GM12878 (cell line): ENCODE measurements at regions not wholly inside any gene's neighbourhood (a gene's known extent, or its start where the extent isn't known, plus 50 kb on each side); places are given as distances from the start of the nearest gene placed in this dataset.

Experiments used
- ATAC-seq: fragments of 200-7000 bp; cut with Tn5 transposase; 3 replicates; pipeline ENCODE4 v1.9.1; 2020; ENCODE audit warnings: mild to moderate bottlenecking, moderate library complexity
- BruUV-seq: library from RNA; stranded (reverse); fragments of 400-500 nt; replicated peaks from 2 replicates; lab custom pipeline; 2021; lab: Mats Ljungman, UMichigan
- CTCF ChIA-PET: fragments of 300-600 bp; sonication (Branson Sonifier 250); formaldehyde crosslinking; extraction: SDS; loops from one replicate; lab custom pipeline; 2021; ENCODE audit warnings: inconsistent platforms; lab: Yijun Ruan, JAX
- POLR2A ChIA-PET: fragments of 350-600 bp; formaldehyde crosslinking; extraction: SDS; loops from one replicate; lab custom pipeline; 2021; ENCODE audit warnings: inconsistent platforms; lab: Charles Lee
- RAD21 ChIA-PET: fragments of 300-600 bp; sonication (Branson Sonifier 250); formaldehyde crosslinking; loops from one replicate; lab custom pipeline; 2023; ENCODE audit warnings: antibody characterized with exemption; ENCODE audit not compliant: unreplicated experiment; lab: Charles Lee
- SMC1A ChIA-PET: fragments of 300-600 bp; sonication (Branson Sonifier 250); formaldehyde crosslinking; loops from one replicate; lab custom pipeline; 2023; ENCODE audit not compliant: unreplicated experiment, uncharacterized antibody; lab: Charles Lee
- DNase-seq: peaks from one replicate; pipeline ENCODE4 v3.0.0-alpha.2; 2011; ENCODE audit warnings: low read depth, low spot score
- FAIRE-seq: peaks from 3 replicates; lab custom pipeline; 2011; peaks lifted over from hg19 to GRCh38; lab: Jason Lieb, UNC
- H2AFZ ChIP-seq: 2 replicates; pipeline ENCODE4 v1.6.0; 2011; ENCODE audit warnings: low read depth, low read length, control low read depth; ENCODE audit not compliant: control insufficient read depth
- H3K27ac ChIP-seq: 2 replicates; pipeline ENCODE4 v1.5.1; 2011; ENCODE audit warnings: control low read depth; ENCODE audit not compliant: control insufficient read depth, insufficient read depth
- H3K27me3 ChIP-seq, 2 experiments: replicated peaks in 1 of 2; 2 replicates each; pipeline versions ENCODE4 v1.6.0 to v1.6.1; 2011; ENCODE audit warnings: low read length in 1 of 2; ENCODE audit not compliant: control insufficient read depth in 2 of 2, insufficient read depth in 2 of 2
- H3K36me3 ChIP-seq, 2 experiments: 2 replicates each; pipeline ENCODE4 v1.5.1; 2011; ENCODE audit warnings: low read length in 1 of 2; ENCODE audit not compliant: control insufficient read depth in 2 of 2, insufficient read depth in 2 of 2
- H3K4me1 ChIP-seq: 2 replicates; pipeline ENCODE4 v1.6.1; 2011; ENCODE audit warnings: mild to moderate bottlenecking, low read length, moderate library complexity, mixed read lengths; ENCODE audit not compliant: control insufficient read depth, insufficient read depth
- H3K4me2 ChIP-seq: 2 replicates; pipeline ENCODE4 v1.6.0; 2011; ENCODE audit warnings: control low read depth; ENCODE audit not compliant: control insufficient read depth, insufficient read depth
- H3K4me3 ChIP-seq: fragments of 200-600 bp; sonication (generic); 2 replicates; pipeline ENCODE4 v1.5.1; 2016
- H3K79me2 ChIP-seq: 2 replicates; pipeline ENCODE4 v1.6.0; 2011; ENCODE audit warnings: low read length; ENCODE audit not compliant: control insufficient read depth, insufficient read depth
- H3K9ac ChIP-seq: 2 replicates; pipeline ENCODE4 v1.8.0; 2011; ENCODE audit warnings: low read length, control low read depth, mixed read lengths; ENCODE audit not compliant: control insufficient read depth, insufficient read depth
- H3K9me3 ChIP-seq: replicated peaks from 3 replicates; pipeline ENCODE4 v1.5.1; 2011; ENCODE audit warnings: mild to moderate bottlenecking, low read length; ENCODE audit not compliant: control insufficient read depth, insufficient read depth
- H4K20me1 ChIP-seq: 2 replicates; pipeline ENCODE4 v1.6.0; 2011; ENCODE audit not compliant: control insufficient read depth, insufficient read depth
- BMI1 ChIP-seq: fragments of 450-650 bp; IDR thresholded peaks from 2 replicates; pipeline ENCODE4 v1.6.1; 2016; ENCODE audit warnings: mild to moderate bottlenecking, moderate library complexity, borderline replicate concordance
- BRCA1 ChIP-seq: IDR thresholded peaks from 2 replicates; pipeline ENCODE4 v1.6.1; 2011; ENCODE audit warnings: low read depth, low read length, improper control_type of control experiment
- CBFB ChIP-seq: IDR thresholded peaks from 2 replicates; pipeline ENCODE4 v1.6.1; 2016; ENCODE audit warnings: antibody characterized with exemption, low read depth
- HCFC1 ChIP-seq: fragments of 150-350 bp; IDR thresholded peaks from 2 replicates; pipeline ENCODE4 v1.6.1; 2014; ENCODE audit warnings: low read length
- LARP7 ChIP-seq: fragments of 450-650 bp; IDR thresholded peaks from 2 replicates; pipeline ENCODE4 v1.6.1; 2017; ENCODE audit warnings: mild to moderate bottlenecking
- NR2C2 ChIP-seq: IDR thresholded peaks from 2 replicates; pipeline ENCODE4 v1.6.1; 2011; ENCODE audit warnings: borderline replicate concordance, low read depth; ENCODE audit not compliant: control insufficient read depth, insufficient read length
- POLR2AphosphoS5 ChIP-seq: IDR thresholded peaks from 2 replicates; pipeline ENCODE4 v1.6.1; 2011; ENCODE audit warnings: mild to moderate bottlenecking, low read length, inconsistent platforms
- RAD21 ChIP-seq: IDR thresholded peaks from 2 replicates; pipeline ENCODE4 v1.6.1; 2011; ENCODE audit warnings: mild to moderate bottlenecking, low read depth, low read length, moderate library complexity; ENCODE audit not compliant: insufficient read depth
- RBBP5 ChIP-seq: fragments of 200-600 bp; sonication (generic); conservative IDR thresholded peaks from 2 replicates; pipeline ENCODE4 v1.6.1; 2016
- SMAD5 ChIP-seq: IDR thresholded peaks from 2 replicates; pipeline ENCODE4 v1.6.1; 2016; ENCODE audit warnings: antibody characterized with exemption, low read depth
- SMARCA5 ChIP-seq: fragments of 450-650 bp; IDR thresholded peaks from 2 replicates; pipeline ENCODE4 v1.6.1; 2017; ENCODE audit warnings: mild to moderate bottlenecking
- STAT3 ChIP-seq: IDR thresholded peaks from 2 replicates; pipeline ENCODE4 v1.6.1; 2011; ENCODE audit warnings: low read depth, low read length, improper control_type of control experiment
- SUZ12 ChIP-seq: fragments of 200-600 bp; sonication (generic); IDR thresholded peaks from one replicate; pipeline ENCODE4 v1.6.1; 2018; ENCODE audit warnings: antibody characterized with exemption, mild to moderate bottlenecking; ENCODE audit not compliant: unreplicated experiment
- WRNIP1 ChIP-seq: IDR thresholded peaks from 2 replicates; pipeline ENCODE4 v1.6.1; 2011; ENCODE audit warnings: low read depth, low read length, improper control_type of control experiment, borderline replicate concordance
- ZNF384 ChIP-seq: IDR thresholded peaks from 2 replicates; pipeline ENCODE4 v1.6.1; 2012; ENCODE audit warnings: low read depth, mild to moderate bottlenecking, low read length, improper control_type of control experiment, borderline replicate concordance
- ZNF622 ChIP-seq: fragments of 450-650 bp; IDR thresholded peaks from 2 replicates; pipeline ENCODE4 v1.6.1; 2017; ENCODE audit warnings: mild to moderate bottlenecking, inconsistent platforms
- WGBS: methylation state at CpG from one replicate; pipeline ENCODE4 v1.1.6; 2016; ENCODE audit warnings: low lambda C conversion rate; ENCODE audit not compliant: insufficient replicate concordance, insufficient coverage; ENCODE audit errors: missing lambda C conversion rate; 5-methylcytosine and 5-hydroxymethylcytosine counted together
- in situ Hi-C: fragments of 300-500 bp; cut with MboI; formaldehyde crosslinking; loops from 9 replicates; pipeline ENCODE4 v1.14.3; 2018; ENCODE audit warnings: mixed read lengths
- intact Hi-C: fragments of 100-400 bp; cut with micrococcal nuclease; formaldehyde crosslinking; loops from one replicate; pipeline ENCODE4 v1.14.2; 2022; ENCODE audit not compliant: unreplicated experiment
- TF ChIP-seq, protein P1 (sequence below): fragments of 450-650 bp; IDR thresholded peaks from 2 replicates; pipeline ENCODE4 v1.6.1; 2017; ENCODE audit warnings: mild to moderate bottlenecking, moderate library complexity
- TF ChIP-seq, protein P2 (sequence below): fragments of 450-650 bp; IDR thresholded peaks from 2 replicates; pipeline ENCODE4 v1.6.1; 2016; ENCODE audit warnings: mild to moderate bottlenecking, moderate library complexity, borderline replicate concordance

DNA sequence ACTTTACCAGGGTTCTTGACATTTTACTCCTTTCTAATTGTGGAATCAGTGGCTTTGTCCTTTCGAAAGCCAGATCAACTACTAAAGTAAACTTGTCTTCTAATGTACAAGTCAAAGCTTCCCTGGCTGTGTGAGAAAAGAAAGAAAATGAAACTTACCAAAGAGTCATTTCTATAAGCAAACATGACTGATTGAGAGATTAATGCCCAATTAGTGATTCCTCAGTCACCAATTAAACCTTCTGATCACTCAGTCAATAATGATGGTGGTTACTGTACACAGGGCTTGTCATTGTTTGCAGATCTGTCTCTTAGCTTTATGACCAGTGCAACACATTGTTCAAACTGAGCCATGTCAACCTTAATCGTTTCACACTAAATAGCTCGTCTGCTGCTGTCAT lies 1168.4 kb upstream of the CITED2 start:
- POLR2A ChIA-PET: interaction anchor here (0.7 to 2.9 kb wide), 3 partner anchors 43 to 663 kb away, joined by 4 to 7 read pairs (median 4); no protein-coding TSS in a partner anchor
- H3K4me3 ChIP-seq: no peak overlapping the region
- no peak overlapping the region for H3K4me2 ChIP-seq
- RAD21 ChIA-PET: interaction anchor here (0.9 to 1.9 kb wide), 10 partner anchors 8 to 1168 kb away, joined by 3 to 7 read pairs (median 4); partner anchors contain the start of gene CITED2
- peak; percentile 69 for DNase-seq
- no TSS peak for BruUV-seq
- no peak overlapping the region for H2AFZ ChIP-seq
- H3K36me3 ChIP-seq: no peaks in the 10 kb centered on the region
- H3K9me3 ChIP-seq: no peaks in the 10 kb centered on the region
- H3K4me1 ChIP-seq: no peaks in the 10 kb centered on the region
- SMC1A ChIA-PET: interaction anchor here (0.5 to 1.8 kb wide), 10 partner anchors 11 to 942 kb away, joined by 3 to 6 read pairs (median 3); no protein-coding TSS in a partner anchor
- peak; percentile 88 for FAIRE-seq
- in situ Hi-C loops: no loop called here
- no peak overlapping the region for H3K9ac ChIP-seq
- intact Hi-C loops: loop anchor here (2.0 to 10.0 kb wide), 6 partner anchors 44 to 1171 kb away; partner anchors contain the start of gene CITED2
- no peak overlapping the region for H3K27ac ChIP-seq
- no peaks in the 10 kb centered on the region for H4K20me1 ChIP-seq
- H3K27me3 ChIP-seq: no peaks in the 10 kb centered on the region
- WGBS: 43% methylated on average over 3 of the region's 3 CpGs
- ATAC-seq: peak; percentile 89
- no peaks in the 10 kb centered on the region for H3K79me2 ChIP-seq
- CTCF ChIA-PET: interaction anchor here (1.0 to 1.4 kb wide), 2 partner anchors 60 to 665 kb away, joined by 3 read pairs; no protein-coding TSS in a partner anchor
- TF ChIP-seq, protein P1, sequence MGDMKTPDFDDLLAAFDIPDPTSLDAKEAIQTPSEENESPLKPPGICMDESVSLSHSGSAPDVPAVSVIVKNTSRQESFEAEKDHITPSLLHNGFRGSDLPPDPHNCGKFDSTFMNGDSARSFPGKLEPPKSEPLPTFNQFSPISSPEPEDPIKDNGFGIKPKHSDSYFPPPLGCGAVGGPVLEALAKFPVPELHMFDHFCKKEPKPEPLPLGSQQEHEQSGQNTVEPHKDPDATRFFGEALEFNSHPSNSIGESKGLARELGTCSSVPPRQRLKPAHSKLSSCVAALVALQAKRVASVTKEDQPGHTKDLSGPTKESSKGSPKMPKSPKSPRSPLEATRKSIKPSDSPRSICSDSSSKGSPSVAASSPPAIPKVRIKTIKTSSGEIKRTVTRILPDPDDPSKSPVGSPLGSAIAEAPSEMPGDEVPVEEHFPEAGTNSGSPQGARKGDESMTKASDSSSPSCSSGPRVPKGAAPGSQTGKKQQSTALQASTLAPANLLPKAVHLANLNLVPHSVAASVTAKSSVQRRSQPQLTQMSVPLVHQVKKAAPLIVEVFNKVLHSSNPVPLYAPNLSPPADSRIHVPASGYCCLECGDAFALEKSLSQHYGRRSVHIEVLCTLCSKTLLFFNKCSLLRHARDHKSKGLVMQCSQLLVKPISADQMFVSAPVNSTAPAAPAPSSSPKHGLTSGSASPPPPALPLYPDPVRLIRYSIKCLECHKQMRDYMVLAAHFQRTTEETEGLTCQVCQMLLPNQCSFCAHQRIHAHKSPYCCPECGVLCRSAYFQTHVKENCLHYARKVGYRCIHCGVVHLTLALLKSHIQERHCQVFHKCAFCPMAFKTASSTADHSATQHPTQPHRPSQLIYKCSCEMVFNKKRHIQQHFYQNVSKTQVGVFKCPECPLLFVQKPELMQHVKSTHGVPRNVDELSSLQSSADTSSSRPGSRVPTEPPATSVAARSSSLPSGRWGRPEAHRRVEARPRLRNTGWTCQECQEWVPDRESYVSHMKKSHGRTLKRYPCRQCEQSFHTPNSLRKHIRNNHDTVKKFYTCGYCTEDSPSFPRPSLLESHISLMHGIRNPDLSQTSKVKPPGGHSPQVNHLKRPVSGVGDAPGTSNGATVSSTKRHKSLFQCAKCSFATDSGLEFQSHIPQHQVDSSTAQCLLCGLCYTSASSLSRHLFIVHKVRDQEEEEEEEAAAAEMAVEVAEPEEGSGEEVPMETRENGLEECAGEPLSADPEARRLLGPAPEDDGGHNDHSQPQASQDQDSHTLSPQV: peak; percentile 68; the same call in 1 of the 2 replicates
- TF ChIP-seq RBBP5 (no peak), STAT3 (no peak), HCFC1 (no peak), ZNF622 (no peak), ZNF384 (no peak), BRCA1 (no peak), LARP7 (no peak), SMAD5 (no peak), CBFB (no peak), SUZ12 (no peak), WRNIP1 (no peak), POLR2AphosphoS5 (no peak), SMARCA5 (0 out of 2 replicates have a peak, but pooled peaks have one; percentile 32), NR2C2 (no peak), RAD21 (no peak), BMI1 (peak; percentile 87)
- TF ChIP-seq, protein P2, sequence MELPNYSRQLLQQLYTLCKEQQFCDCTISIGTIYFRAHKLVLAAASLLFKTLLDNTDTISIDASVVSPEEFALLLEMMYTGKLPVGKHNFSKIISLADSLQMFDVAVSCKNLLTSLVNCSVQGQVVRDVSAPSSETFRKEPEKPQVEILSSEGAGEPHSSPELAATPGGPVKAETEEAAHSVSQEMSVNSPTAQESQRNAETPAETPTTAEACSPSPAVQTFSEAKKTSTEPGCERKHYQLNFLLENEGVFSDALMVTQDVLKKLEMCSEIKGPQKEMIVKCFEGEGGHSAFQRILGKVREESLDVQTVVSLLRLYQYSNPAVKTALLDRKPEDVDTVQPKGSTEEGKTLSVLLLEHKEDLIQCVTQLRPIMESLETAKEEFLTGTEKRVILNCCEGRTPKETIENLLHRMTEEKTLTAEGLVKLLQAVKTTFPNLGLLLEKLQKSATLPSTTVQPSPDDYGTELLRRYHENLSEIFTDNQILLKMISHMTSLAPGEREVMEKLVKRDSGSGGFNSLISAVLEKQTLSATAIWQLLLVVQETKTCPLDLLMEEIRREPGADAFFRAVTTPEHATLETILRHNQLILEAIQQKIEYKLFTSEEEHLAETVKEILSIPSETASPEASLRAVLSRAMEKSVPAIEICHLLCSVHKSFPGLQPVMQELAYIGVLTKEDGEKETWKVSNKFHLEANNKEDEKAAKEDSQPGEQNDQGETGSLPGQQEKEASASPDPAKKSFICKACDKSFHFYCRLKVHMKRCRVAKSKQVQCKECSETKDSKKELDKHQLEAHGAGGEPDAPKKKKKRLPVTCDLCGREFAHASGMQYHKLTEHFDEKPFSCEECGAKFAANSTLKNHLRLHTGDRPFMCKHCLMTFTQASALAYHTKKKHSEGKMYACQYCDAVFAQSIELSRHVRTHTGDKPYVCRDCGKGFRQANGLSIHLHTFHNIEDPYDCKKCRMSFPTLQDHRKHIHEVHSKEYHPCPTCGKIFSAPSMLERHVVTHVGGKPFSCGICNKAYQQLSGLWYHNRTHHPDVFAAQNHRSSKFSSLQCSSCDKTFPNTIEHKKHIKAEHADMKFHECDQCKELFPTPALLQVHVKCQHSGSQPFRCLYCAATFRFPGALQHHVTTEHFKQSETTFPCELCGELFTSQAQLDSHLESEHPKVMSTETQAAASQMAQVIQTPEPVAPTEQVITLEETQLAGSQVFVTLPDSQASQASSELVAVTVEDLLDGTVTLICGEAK: no peak
